Esophagus muscularis mucosa (tissue), 4 donors: ENCODE measurements at regions not wholly inside any gene's neighbourhood (a gene's known extent, or its start where the extent isn't known, plus 50 kb on each side); places are given as distances from the start of the nearest gene placed in this dataset.

ENCODE experiments used
- CTCF ChIP-seq, 3 experiments: fragments of 200-600 bp in 2 of 3; fragments of 450-650 bp in 1 of 3; sonication (generic) in 2 of 3; IDR thresholded peaks; one replicate each; pipeline ENCODE4 v1.5.1; 2017 to 2019; ENCODE audit warnings: antibody characterized with exemption in 3 of 3, mild to moderate bottlenecking in 2 of 3, moderate library complexity in 1 of 3
- EP300 ChIP-seq: sonication (generic); formaldehyde crosslinking; IDR thresholded peaks from one replicate; pipeline ENCODE4 v1.6.1; 2017; ENCODE audit warnings: antibody characterized with exemption
- POLR2A ChIP-seq: fragments of 450-650 bp; IDR thresholded peaks from one replicate; pipeline ENCODE4 v1.6.1; 2017; ENCODE audit warnings: antibody characterized with exemption, moderate library complexity, mild to moderate bottlenecking, low read depth
- POLR2AphosphoS5 ChIP-seq, 2 donors: sonication (generic); formaldehyde crosslinking; IDR thresholded peaks; one replicate each; pipeline ENCODE4 v1.6.1; 2017; ENCODE audit warnings: antibody characterized with exemption in 2 of 2

GRCh38 chr1:220976390-220976789 lies 97.1 kb downstream of the HLX start:
- TF ChIP-seq CTCF (IDR thresholded peaks at IDR 0.05) (no peak), POLR2A (no peak), POLR2AphosphoS5 (IDR thresholded peaks at IDR 0.05) (no peak), EP300 (no peak)
